K562 (cell line): ENCODE measurements at regions not wholly inside any gene's neighbourhood (a gene's known extent, or its start where the extent isn't known, plus 50 kb on each side); places are given as distances from the start of the nearest gene placed in this dataset.

Experiments used
- ATAC-seq: fragments of 200-7000 bp; cut with Tn5 transposase; 3 replicates; pipeline ENCODE4 v1.9.1; 2020; ENCODE audit warnings: moderate library complexity
- BruUV-seq: library from RNA; stranded (reverse); fragments of 400-500 nt; replicated peaks from 2 replicates; lab custom pipeline; 2021; lab: Mats Ljungman, UMichigan
- CTCF ChIA-PET: fragments of 300-600 bp; formaldehyde crosslinking; extraction: SDS; loops from one replicate; lab custom pipeline; 2021; ENCODE audit warnings: low intra/inter-chr PET ratio; lab: Yijun Ruan, JAX
- POLR2A ChIA-PET: fragments of 300-600, 350-650 bp; sonication (Branson Sonifier 250); formaldehyde crosslinking; extraction: SDS; loops from one replicate; lab custom pipeline; 2021; ENCODE audit warnings: antibody characterized with exemption, inconsistent platforms; lab: Yijun Ruan, JAX
- DNase-seq, 4 experiments: peaks; one replicate each; pipeline versions ENCODE4 v3.0.0 to v3.0.0-alpha.2; 2011 to 2018; ENCODE audit warnings: low spot score in 3 of 4, mixed read lengths in 3 of 4; ENCODE audit errors: extremely low read depth in 1 of 4
- FAIRE-seq: peaks from 2 replicates; lab custom pipeline; 2011; peaks lifted over from hg19 to GRCh38; lab: Jason Lieb, UNC
- H2AFZ ChIP-seq: 2 replicates; pipeline ENCODE4 v1.6.0; 2011; ENCODE audit warnings: low read depth, low read length, control low read depth, inconsistent platforms
- H3K27ac ChIP-seq: fragments of 200-600 bp; 3 replicates; pipeline ENCODE4 v1.8.0; 2011; ENCODE audit warnings: low read depth, mild to moderate bottlenecking, control low read depth, inconsistent platforms, low read length, moderate library complexity, mixed read lengths; ENCODE audit errors: extremely low read depth
- H3K27me3 ChIP-seq, 2 experiments: fragments of 300-600 bp in 1 of 2; 2 replicates in 1 of 2; 3 replicates in 1 of 2; pipeline versions ENCODE4 v1.6.0 to v1.8.0; 2011; ENCODE audit warnings: inconsistent platforms in 2 of 2, low read length in 2 of 2, mild to moderate bottlenecking in 1 of 2, mixed read lengths in 1 of 2, moderate library complexity in 1 of 2; ENCODE audit not compliant: control insufficient read depth in 2 of 2, insufficient read depth in 2 of 2
- H3K36me3 ChIP-seq: fragments of 300-600 bp; 3 replicates; pipeline ENCODE4 v1.8.0; 2011; ENCODE audit warnings: mild to moderate bottlenecking, low read length, inconsistent platforms; ENCODE audit not compliant: control insufficient read depth, insufficient read depth
- H3K4me1 ChIP-seq, 2 experiments: fragments of 200-600 bp in 1 of 2; replicated peaks in 1 of 2; 2 replicates in 1 of 2; 3 replicates in 1 of 2; pipeline versions ENCODE4 v1.5.1 to v1.8.0; 2011; ENCODE audit warnings: inconsistent platforms in 2 of 2, low read length in 2 of 2, mild to moderate bottlenecking in 1 of 2, mixed read lengths in 1 of 2, moderate library complexity in 1 of 2; ENCODE audit not compliant: control insufficient read depth in 2 of 2, insufficient read depth in 2 of 2
- H3K4me2 ChIP-seq: 2 replicates; pipeline ENCODE4 v1.6.1; 2011; ENCODE audit warnings: low read length, control low read depth, inconsistent platforms, mixed read lengths; ENCODE audit not compliant: insufficient read depth
- H3K4me3 ChIP-seq: fragments of 200-600 bp; sonication (generic), shearing (Covaris generic); 2 replicates; pipeline ENCODE4 v1.5.1; 2016; ENCODE audit warnings: control low read depth, inconsistent platforms
- H3K79me2 ChIP-seq: fragments of 200-600 bp; 3 replicates; pipeline ENCODE4 v1.8.0; 2011; ENCODE audit warnings: low read length, inconsistent platforms; ENCODE audit not compliant: control insufficient read depth, insufficient read depth
- H3K9ac ChIP-seq, 2 experiments: 2 replicates each; pipeline versions ENCODE4 v1.6.0 to v1.6.1; 2011; ENCODE audit warnings: low read depth in 2 of 2, low read length in 2 of 2, control low read depth in 1 of 2, inconsistent platforms in 1 of 2, mild to moderate bottlenecking in 1 of 2, mixed read lengths in 1 of 2; ENCODE audit not compliant: insufficient read depth in 1 of 2
- H3K9me1 ChIP-seq: one replicate; pipeline ENCODE4 v1.6.0; 2011; ENCODE audit warnings: inconsistent platforms, mild to moderate bottlenecking, low read length, moderate library complexity; ENCODE audit not compliant: control insufficient read depth, insufficient read depth
- H3K9me3 ChIP-seq: replicated peaks from 2 replicates; pipeline ENCODE4 v1.5.1; 2011; ENCODE audit warnings: low read depth, low read length, inconsistent platforms; ENCODE audit not compliant: control insufficient read depth, insufficient read depth
- H4K20me1 ChIP-seq: replicated peaks from 2 replicates; pipeline ENCODE4 v1.6.1; 2011; ENCODE audit warnings: low read length, inconsistent platforms, mixed read lengths; ENCODE audit not compliant: control insufficient read depth, insufficient read depth
- DNMT1 ChIP-seq: fragments of 450-650 bp; IDR thresholded peaks from 2 replicates; pipeline ENCODE4 v1.6.1; 2016; ENCODE audit warnings: antibody characterized with exemption, mild to moderate bottlenecking
- HBP1 ChIP-seq: fragments of 450-650 bp; formaldehyde crosslinking; IDR thresholded peaks from 2 replicates; pipeline ENCODE4 v1.4.0; 2022; ENCODE audit warnings: missing genetic modification characterization
- ILF3 ChIP-seq: fragments of 450-650 bp; IDR thresholded peaks from 2 replicates; pipeline ENCODE4 v1.6.1; 2018; ENCODE audit warnings: antibody characterized with exemption, mild to moderate bottlenecking, moderate library complexity, borderline replicate concordance
- MLLT1 ChIP-seq, 2 experiments: fragments of 450-650 bp; IDR thresholded peaks; 2 replicates each; pipeline ENCODE4 v1.6.1; 2016
- NFATC3 ChIP-seq: fragments of 450-650 bp; IDR thresholded peaks from 2 replicates; pipeline ENCODE4 v1.6.1; 2017; ENCODE audit warnings: mild to moderate bottlenecking
- NUFIP1 ChIP-seq: fragments of 450-650 bp; IDR thresholded peaks from 2 replicates; pipeline ENCODE4 v1.6.1; 2018; ENCODE audit not compliant: partially characterized antibody
- SREBF1 ChIP-seq: fragments of 150-350 bp; IDR thresholded peaks from 2 replicates; pipeline ENCODE4 v1.6.1; 2014; ENCODE audit warnings: antibody characterized with exemption, low read depth, low read length, borderline replicate concordance
- SRSF3 ChIP-seq: fragments of 200-400 bp; formaldehyde crosslinking; IDR thresholded peaks from 2 replicates; pipeline ENCODE4 v1.6.1; 2016; ENCODE audit warnings: mild to moderate bottlenecking, low read length, moderate library complexity; ENCODE audit not compliant: insufficient read depth
- YBX1 ChIP-seq: fragments of 450-650 bp; IDR thresholded peaks from 2 replicates; pipeline ENCODE4 v1.7.1; 2016; ENCODE audit warnings: mild to moderate bottlenecking
- ZNF41 ChIP-seq: fragments of 250-450 bp; sonication (Bioruptor Pico); conservative IDR thresholded peaks from 2 replicates; pipeline ENCODE4 v1.4.0; 2020; ENCODE audit warnings: mild to moderate bottlenecking
- ZNF57 ChIP-seq: fragments of 450-650 bp; formaldehyde crosslinking; IDR thresholded peaks from 2 replicates; pipeline ENCODE4 v1.4.0; 2020; ENCODE audit warnings: mild to moderate bottlenecking, moderate library complexity
- ZSCAN32 ChIP-seq: fragments of 450-650 bp; formaldehyde crosslinking; IDR thresholded peaks from 2 replicates; pipeline ENCODE4 v1.4.0; 2020; ENCODE audit warnings: mild to moderate bottlenecking, moderate library complexity
- WGBS: fragments of 100-300 bp; shearing (Covaris generic); methylation state at CpG from one replicate; pipeline ENCODE4 v1.1.6; 2016; ENCODE audit warnings: low coverage, mixed read lengths; ENCODE audit not compliant: insufficient coverage; ENCODE audit errors: missing lambda C conversion rate; 5-methylcytosine and 5-hydroxymethylcytosine counted together
- in situ Hi-C: fragments of 300-500 bp; cut with MboI; formaldehyde crosslinking; loops from 4 replicates; pipeline ENCODE4 v1.15.0; 2018; ENCODE audit warnings: inconsistent platforms, mixed read lengths
- intact Hi-C: fragments of 100-400 bp; cut with micrococcal nuclease; formaldehyde crosslinking; loops from 2 replicates; pipeline ENCODE4 v1.14.2; 2022

GRCh38 chr13:50615234-50615633, 228.3 kb downstream of the DLEU7 start:
- no peak for FAIRE-seq
- POLR2A ChIA-PET = no interaction called here
- H3K4me2 ChIP-seq = no peak overlapping the region

More at GRCh38 chr13:50615234-50615633, 228.3 kb downstream of the DLEU7 start:
- no peaks in the 10 kb centered on the region for H4K20me1 ChIP-seq
- H3K79me2 ChIP-seq = no peaks in the 10 kb centered on the region
- CTCF ChIA-PET = no interaction called here
- intact Hi-C loops (loop anchor here (10.0 kb wide), 2 partner anchors 300 to 620 kb away; partner anchors contain the start of gene TRIM13), in situ Hi-C loops (no loop called here)
- H3K9ac ChIP-seq = no peak overlapping the region
- H3K9me1 ChIP-seq = no peaks in the 10 kb centered on the region
- H3K27ac ChIP-seq = no peak overlapping the region
- H3K9me3 ChIP-seq = no peaks in the 10 kb centered on the region
- H3K4me3 ChIP-seq = no peak overlapping the region
- no peaks in the 10 kb centered on the region for H3K36me3 ChIP-seq
- ATAC-seq (no peak), DNase-seq (no peak)
- TF ChIP-seq NFATC3 (no peak), MLLT1 (IDR thresholded peaks at IDR 0.05) (no peak), ILF3 (no peak), HBP1 (no peak), NUFIP1 (no peak), SRSF3 (no peak), YBX1 (no peak), ZNF57 (CRISPR knock-in tag) (no peak), DNMT1 (no peak), SREBF1 (no peak), ZSCAN32 (no peak), ZNF41 (CRISPR knock-in tag) (no peak)
- H3K4me1 ChIP-seq = peaks cover 3 to 36% of the 10 kb centered on the region in 2 experiments; a peak in 3 of 5 replicates
- 37% methylated on average over 2 of the region's 2 CpGs for WGBS
- H2AFZ ChIP-seq = no peak overlapping the region
- no peaks in the 10 kb centered on the region for H3K27me3 ChIP-seq
- no TSS peak for BruUV-seq
